HG03442 (cell line): ENCODE measurements at regions not wholly inside any gene's neighbourhood (a gene's known extent, or its start where the extent isn't known, plus 50 kb on each side); places are given as distances from the start of the nearest gene placed in this dataset.

Experiments used
- ATAC-seq: cut with Tn5 transposase; IDR thresholded peaks from one replicate; pipeline ENCODE4 v1.9.1; 2021; ENCODE audit warnings: mild to moderate bottlenecking, moderate library complexity; ENCODE audit not compliant: unreplicated experiment

DNA sequence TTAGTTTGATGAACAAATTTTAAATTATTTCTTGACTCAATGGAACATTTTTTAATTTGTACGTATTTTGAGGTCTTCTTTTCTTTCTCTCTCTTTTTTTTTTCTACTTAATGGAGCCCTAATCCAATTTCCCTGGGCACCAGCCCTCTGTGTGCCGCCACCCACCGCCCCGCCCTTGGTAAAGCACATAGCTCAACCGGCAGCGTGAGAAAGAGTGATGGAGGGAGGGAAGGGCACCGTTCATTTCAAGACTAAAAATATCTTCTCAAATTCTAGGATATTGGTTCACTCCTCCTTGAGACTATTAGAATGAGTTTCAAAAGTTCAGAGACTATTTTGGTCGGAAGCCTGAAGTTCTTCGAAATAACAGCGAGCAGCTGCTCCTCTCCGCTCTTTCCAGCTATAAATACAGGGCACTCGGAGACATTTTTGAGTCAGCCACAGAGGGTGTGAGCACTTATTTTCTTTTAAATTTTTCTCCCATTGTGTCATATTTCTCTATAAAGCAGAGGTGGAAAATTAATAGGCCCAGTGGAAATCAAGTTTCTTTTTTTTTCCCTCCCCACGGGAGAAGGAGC, 731.7 kb upstream of the ID2 start:
- ATAC-seq = no peak

DNA sequence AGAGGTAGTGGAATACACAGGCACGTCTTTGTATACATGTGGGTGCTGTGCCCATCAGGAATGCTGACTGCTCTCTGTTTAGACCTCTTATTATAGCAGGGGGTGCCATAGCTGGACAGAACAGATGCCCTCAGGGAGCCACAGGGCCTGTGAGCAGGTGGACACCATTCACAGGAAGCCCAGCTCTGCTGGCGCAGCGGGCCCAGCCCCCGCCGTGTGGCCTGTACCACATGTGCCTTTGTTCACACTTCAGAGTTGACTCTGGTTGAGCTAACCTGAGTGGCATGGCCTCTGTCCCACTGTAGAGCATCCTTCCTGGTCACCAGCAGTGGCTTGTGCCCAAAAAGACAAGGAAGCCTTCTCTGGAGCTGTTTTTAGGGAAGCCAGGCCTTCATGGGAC, 730.9 kb upstream of the ID2 start:
- no peak for ATAC-seq

DNA sequence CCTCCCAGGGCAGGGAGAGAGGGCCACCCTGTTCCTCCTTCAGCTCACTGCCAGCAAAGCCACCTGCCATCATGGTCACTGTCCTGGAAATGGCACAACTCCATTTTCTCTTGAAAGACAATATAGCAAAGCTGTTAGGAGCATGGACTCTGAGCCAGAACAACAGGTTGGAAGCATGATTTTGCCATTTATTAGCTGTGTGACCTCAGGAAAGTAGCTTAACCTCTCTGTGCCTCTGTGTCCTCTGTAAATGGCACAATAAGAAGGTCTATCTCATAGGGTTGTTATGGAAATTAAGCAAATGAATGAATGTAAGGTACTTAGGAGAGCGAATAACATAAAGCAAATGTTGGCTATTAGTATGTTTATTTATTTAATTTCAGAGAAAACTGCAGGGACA, 730.4 kb upstream of the ID2 start:
- ATAC-seq = no peak

DNA sequence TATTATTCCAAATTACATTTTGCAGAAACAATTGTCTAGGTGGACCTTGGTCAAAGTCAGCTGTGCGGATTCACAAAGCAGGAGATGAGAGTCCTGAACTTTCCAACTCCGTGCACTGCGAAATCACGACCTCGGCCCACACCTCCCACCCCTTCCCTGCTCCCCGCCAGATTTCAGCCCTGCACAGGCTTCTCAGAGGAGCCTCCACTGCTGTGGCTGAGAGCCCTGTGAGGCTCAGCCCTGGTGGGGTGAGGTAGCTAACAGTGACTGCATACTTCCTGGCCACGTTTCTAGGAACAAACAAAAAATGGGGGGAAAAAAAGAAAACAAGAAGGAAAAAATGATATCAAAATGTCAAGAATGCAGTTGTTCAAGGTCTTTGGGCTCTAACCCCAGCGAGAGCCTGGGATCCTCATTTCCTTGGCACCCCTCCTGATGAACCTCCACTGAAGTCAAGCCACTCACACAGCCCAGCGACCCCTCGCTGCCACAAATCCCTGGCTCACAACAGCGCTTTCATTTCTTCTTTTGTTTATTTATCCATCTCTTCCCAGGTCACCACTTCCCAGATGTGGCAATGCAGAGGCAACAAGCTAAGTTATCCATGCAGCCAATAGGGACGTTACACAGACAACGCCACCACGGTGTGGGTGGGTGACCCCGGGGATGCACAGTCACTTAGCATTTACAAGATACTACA, 729.7 kb upstream of the ID2 start:
- ATAC-seq = no peak

DNA sequence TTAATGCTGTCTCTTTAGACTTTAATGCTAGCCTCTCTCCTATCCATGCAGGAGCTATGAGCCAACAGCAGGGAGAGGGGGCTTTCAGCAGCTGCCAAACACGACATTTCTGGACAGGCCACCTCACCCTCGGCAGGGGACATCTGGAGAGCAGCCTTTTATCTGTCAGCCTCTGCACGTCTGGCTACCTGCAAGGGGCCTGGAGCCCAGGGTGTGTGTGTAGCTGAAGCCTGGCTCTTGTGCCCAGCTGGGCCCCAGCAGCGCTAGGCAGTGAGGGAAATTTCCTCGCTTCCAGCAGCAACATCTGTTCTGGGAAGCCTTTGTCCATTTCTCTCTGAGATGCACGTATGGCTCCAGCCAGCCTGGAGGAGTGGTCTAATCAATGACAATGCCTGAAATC, 728.7 kb upstream of the ID2 start:
- ATAC-seq = no peak

DNA sequence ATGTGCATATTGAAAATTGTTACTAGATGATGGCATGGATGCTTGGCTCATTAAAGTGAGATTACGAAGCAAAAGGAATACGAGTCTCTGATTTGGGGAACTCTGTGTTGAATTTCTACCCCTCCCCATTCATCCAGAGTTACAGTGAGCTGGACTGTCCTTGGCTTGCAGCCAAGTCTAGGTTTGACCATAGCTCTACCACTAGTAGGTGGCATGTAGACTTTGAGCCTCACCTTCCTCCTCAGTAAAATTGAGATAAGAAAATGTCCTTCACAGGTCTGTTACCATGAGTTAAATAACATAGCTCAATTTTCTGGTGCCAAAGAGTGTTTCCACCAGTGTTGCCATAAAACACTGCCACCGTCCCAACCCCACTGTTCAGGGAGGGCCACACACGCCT, 727.6 kb upstream of the ID2 start:
- no peak for ATAC-seq

DNA sequence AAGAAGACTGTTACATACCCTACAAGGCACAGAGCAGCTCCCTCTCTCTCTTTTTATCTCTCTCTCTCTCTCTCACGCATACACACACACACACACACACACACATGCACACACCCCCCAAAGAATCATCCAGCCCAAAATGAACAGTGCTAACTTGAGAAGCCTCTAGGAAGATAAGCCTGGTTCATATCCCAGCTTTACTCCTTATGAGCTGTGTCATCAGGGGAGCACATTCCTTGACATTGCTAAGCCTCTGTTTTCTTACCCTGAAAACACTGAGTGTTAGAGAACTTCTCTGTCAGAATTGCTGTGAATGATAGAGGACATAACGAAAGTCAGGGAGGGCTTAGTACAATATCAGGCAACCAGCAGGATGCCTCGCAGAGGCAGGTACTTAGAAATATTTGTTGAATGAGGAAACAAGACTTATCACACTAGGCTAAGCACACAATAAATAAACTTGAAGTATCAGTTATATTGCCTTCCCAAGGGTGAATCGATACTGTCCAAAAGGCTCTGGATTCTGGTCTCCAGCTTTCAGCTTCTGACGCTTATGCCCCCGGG, 725.6 kb upstream of the ID2 start:
- no peak for ATAC-seq

DNA sequence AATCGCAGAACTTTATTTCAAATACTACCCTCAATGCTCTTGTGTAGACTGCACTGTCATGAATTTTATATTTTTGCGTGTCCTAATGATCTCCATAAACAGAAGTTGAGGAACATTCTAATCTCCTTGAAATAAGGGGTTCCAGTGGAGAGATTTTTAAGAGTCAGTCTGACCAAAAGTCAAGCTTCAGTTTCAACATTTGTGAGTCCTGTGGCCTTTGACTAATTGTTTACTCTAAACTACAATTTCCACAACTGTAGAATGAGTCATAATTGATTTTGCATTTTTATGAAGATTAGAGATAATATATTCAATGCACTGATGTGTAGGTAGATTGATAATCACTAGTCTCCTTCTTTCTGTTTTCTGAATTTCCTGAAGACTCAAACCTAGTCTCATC, 720.3 kb upstream of the ID2 start:
- no peak for ATAC-seq

DNA sequence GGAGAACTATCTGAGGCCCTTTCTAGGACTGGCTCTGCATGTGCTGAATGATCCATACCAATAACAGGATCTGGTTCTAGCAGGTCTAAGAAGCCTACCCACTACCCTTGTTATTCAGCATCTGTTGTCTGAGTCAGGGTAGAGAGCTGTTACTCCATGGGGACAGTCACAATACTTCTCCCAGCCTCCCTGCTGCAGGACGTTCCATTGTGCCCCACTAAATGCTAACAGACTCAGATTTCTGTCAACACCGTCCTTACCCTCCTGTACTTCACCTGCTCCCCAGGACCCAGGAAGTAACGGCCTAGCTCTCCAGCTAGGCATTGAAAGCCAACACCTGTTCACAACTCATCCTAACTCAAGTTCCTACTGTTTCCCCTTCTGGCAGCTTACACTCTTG, 719.7 kb upstream of the ID2 start:
- no peak for ATAC-seq

DNA sequence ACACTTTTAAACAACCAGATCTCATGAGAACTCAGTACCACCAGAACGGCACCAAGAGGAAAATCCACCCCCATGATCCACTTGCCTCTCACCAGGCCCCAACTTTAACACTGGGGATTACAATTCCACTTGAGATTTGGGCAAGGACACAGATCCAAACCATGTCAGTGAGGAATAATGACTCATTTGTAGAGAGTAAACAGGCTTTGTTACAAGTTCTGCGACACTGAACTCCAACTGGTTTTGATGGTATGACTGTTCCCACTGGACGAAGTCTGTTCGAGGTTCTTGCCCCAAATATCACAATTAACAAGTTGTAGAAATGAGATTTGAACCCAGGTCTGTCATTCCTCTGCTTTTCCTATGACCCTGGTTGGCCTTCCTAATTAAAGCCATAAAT, 718.1 kb upstream of the ID2 start:
- no peak for ATAC-seq

DNA sequence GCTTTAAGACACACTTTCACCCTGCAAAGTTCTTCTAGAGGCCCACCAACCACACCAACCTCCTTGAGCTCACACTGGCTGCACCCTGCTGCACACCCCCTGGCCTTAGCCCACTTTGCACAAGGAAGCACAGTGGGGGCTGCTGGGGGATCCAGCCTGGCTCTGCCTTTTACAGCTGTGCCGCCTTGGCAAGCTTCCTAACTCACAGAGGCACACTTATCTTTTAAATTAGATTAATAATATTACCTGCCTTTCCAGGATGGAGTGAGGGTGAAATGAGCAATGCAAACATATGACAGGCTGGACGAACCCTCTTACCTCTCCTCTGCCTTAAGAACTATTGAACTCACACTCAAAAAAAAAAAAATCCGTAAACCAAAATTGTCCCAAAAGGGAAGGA, 715.8 kb upstream of the ID2 start:
- ATAC-seq = no peak

DNA sequence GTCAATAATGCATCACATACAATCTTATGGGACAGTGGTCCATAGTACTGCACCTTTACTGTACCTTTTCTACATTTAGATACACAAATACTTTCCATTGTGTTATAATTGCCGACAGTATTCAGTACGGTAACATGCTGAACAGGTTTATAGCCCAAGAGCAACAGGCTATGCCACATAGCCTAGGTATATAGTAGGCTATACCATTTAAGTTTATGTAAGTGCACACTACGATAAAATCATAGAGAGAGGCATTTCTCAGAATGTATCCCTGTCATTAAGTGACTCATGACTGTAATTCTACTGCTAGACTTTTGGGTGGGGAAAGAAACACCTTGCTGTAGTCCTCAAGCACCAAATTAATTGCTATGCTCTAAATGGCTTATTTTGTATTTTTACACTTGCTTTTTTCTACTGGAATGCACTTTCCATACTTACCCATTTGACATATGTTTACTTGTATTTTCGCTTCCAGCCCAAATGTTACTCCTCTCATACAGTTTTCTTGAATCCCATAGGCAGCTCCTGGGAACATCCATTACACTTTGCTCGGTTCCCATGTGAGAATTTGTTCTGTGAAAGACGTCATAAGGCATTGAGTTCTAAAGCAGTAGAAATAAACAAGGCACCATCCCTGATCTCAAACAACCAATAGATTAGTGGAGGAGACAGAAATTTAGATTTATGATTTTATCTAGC, 714.0 kb upstream of the ID2 start:
- no peak for ATAC-seq

DNA sequence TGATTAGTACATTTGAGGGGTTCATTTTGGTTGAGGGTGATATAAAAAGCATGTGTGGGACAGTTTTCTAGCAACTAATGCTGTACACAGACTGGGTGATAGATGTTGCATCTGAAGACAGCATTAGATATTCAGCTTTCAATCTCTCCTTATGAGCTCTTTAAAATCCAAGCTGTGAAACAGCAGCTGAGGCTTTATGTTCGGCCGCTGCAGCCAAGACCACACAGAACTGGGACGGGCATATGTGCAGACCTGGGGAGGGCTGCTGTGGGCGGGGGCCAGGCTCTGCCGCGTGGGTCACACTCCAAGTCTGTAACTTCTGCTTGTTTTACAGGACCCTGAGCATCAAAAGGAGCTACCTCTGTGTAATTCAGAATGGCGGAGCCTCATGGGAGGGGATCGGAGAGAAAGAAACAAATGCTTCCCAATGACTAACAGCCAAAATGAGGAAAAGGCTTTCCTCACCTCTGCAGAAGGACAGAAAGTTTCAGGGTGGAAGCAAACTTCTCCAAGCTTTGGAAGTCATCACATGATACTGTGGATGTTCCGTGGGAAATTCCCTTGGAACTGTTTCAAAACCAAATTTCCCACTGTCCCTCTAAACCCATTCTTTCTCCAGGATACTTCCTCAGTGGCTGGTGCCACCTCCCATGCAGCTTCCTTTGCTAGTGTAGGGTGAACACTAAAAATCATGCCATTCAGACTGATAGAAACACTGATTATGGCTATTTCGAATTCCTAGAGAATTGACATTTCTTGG, 711.9 kb upstream of the ID2 start:
- no peak for ATAC-seq

DNA sequence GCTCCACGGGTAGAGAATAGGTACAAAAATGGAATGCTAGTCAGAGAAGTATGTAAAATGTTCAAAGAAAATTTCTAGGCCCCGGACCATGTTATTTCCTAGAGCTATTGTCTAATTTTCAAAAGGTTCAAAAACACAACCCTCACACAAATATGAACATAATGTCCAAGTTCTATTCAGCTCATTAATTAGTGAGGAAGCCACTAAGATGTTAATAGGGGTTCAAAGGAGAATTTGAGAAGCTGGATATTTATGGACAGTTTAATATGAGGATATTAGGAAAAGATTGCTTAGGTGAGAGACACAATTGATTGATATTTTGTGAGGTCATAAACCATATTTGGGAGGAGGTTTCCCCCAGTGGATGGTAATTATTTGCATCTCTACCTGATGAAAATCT, 710.6 kb upstream of the ID2 start:
- no peak for ATAC-seq

DNA sequence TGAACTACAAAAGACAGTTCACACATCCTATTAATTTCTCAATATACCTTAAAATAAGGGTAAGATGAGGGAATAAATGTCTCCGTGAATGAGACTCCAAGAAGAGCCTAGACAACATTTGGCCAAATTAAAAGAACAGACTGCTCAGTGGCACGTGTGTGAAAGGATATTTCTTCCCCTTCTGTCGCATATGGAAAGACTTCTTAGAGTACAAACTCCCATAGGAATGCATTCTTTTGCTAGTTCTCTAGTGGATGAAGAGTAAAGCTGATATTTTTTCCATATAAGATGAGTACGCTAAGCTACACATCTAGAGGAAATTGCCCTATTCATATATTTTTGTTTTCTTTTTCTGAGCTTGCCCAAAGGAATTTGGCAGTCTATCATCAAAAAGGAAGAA, 710.0 kb upstream of the ID2 start:
- ATAC-seq = no peak

DNA sequence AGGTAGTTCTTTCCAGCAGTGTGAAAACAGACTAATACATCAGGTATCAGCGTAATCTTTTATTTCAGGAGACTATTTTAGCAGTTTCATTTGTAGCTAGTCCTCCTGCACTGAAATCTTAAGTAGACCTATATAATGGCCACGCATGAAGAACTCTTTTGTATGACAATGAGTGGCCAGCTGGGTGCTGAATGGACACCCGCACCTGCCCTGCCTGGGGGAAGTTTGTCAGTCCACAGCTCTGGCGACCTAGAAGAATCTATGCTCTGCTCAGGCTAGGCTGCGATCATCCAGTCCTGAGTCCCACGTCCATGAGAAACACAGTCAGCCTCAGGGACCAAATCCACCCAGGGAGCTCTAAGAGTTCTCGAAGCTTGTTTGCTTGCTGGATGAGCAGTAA, 709.2 kb upstream of the ID2 start:
- no peak for ATAC-seq

DNA sequence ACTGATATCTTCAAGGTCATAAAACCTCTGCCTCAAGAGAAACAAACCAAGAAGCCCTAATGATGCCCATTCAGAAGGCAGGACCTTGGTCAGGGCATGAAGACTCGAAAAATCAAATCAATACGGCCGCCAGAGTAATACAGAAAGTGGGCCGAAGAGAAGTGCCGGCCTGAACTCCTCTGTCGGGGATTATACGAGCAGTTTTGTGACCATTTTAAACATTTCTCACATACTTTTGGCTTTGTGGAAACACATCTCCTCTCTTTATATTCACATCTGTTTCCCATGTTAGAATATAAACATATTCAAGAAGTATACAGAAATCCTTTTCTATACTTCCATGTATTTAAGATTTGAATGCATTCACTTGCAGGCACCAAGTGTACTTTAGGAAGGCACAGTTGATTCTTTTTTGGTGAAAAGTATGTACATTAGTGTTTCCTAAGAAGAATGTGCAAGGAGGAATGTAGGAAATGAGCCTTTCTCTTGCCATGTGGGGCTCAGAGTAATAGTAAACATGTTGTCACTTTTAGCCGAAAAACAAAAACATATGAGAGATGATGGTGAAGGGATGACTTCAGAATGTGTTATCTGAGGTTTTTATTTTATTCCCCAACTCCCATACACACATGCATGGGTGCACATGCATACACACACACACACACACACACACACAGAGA, 707.9 kb upstream of the ID2 start:
- ATAC-seq = no peak

DNA sequence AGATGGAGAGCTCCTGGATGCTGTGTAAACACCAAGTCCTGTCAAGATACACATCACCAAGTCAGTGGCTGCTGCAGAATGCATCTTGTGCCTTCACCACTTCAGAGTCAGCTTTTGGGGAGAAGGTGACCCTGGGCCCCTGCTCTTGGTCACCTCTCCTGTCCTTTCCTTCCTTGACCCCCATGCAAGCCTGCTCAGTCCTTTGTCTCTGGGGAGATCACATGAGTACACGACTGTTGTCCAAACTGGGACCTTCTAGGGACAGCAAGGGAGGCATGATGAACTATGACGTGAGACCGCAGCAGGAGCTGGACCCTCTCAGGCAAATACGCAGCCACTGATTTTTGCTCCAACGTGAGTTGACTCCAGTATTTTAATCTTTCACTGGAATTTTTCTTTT, 706.9 kb upstream of the ID2 start:
- no peak for ATAC-seq

DNA sequence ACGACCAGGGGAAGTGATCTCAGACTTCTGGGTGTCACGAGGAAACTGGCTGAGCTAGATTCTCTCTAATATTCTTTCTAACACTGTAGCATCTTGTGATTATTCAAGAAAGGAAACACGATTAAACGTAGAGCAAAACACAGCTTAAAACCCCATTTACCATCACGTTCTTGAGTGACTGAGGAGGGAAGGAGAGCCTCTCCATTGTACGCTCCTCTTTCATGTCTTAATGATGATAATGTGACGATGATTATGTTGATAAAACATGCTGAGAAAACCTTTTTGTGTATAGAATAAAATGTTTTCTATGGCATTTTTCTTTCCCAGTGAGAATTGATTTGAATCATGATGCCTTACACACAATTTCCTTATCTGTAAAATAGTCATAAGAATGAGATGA, 705.6 kb upstream of the ID2 start:
- no peak for ATAC-seq

DNA sequence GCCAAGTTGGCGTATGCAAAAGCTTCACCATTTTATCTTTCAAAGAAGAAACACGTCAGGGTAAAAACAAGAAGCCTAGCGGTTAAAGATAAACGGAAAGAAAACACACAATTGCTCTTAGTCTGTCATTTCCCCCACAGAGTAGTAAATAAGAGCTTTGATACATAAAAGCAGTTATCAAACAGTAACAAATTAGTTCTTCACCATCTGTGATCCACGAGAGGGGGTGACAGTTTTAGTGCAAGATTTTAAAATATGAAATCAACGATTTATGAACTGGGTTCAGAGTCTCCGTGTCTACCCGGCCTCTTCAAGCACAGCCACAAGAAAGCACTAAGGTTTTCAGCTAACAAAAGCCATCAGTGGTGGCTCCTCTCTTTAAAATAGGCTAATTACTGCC, 703.9 kb upstream of the ID2 start:
- ATAC-seq = no peak

DNA sequence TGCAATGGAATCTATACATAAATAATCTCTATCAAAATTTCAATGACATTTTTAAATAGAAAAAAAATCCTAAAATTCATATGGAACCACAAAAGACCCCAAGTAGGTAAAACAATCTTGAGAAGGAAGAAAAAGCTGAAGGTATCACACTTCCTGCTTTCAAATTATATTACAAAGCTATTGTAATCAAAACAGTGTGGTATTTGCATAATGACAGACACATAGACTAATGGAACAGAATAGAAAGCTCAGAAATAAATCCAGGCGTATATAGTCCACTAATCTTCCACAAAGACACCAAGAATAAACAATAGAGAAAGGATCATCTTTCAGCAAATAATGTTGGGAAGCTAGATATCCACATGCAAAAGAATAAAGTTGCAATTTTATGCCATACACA, 699.8 kb upstream of the ID2 start:
- ATAC-seq = no peak
